Keratinocyte (primary cell): ENCODE measurements at regions not wholly inside any gene's neighbourhood (a gene's known extent, or its start where the extent isn't known, plus 50 kb on each side); places are given as distances from the start of the nearest gene placed in this dataset.

Experiments used
- CTCF ChIP-seq, 3 experiments: IDR thresholded peaks in 1 of 3; conservative IDR thresholded peaks in 1 of 3; optimal IDR thresholded peaks in 1 of 3; 2 replicates in 2 of 3; 3 replicates in 1 of 3; pipeline versions ENCODE3 to v1.5.1; 2011; ENCODE audit warnings: low read length in 3 of 3, mild to moderate bottlenecking in 3 of 3, moderate library complexity in 2 of 3, control low read depth in 1 of 3, inconsistent platforms in 1 of 3; ENCODE audit not compliant: insufficient read depth in 2 of 3; ENCODE audit errors: extremely low read depth in 1 of 3
- EZH2 ChIP-seq: IDR thresholded peaks from one replicate; pipeline ENCODE4 v1.6.1; 2012; ENCODE audit warnings: inconsistent platforms, mild to moderate bottlenecking, low read length, moderate library complexity

GRCh38 chr4:56149591-56149990, 200.8 kb downstream of the CEP135 start:
- no peak for TF ChIP-seq CTCF (optimal IDR thresholded peaks at IDR 0.05 in 1 of 3, IDR thresholded peaks at IDR 0.05 in 1 of 3, conservative IDR thresholded peaks at IDR 0.05 in 1 of 3; ENCODE audit: extremely low read depth in 1 of 3, insufficient read depth in 2 of 3, low read length in 3 of 3)
- TF ChIP-seq EZH2: no peak
